Activated CD8-positive, alpha-beta T cell treated with anti-CD3 and anti-CD28 coated beads, Interleukin-2, amount 10 ng/mL, durations not matched to agents 7 days and 5 days (primary cell): ENCODE measurements at regions not wholly inside any gene's neighbourhood (a gene's known extent, or its start where the extent isn't known, plus 50 kb on each side); places are given as distances from the start of the nearest gene placed in this dataset.

ENCODE experiments used
- ATAC-seq: fragments of 150-1000 bp; cut with Tn5 transposase; one replicate; pipeline ENCODE4 v1.10.0; 2021; ENCODE audit warnings: moderate library complexity
- CTCF ChIA-PET: fragments of 350-600 bp; sonication (Branson Sonifier 250); formaldehyde crosslinking; loops from one replicate; lab custom pipeline; 2021; ENCODE audit warnings: antibody characterized with exemption; lab: Charles Lee
- POLR2A ChIA-PET: fragments of 350-600 bp; sonication (Branson Sonifier 250); formaldehyde crosslinking; loops from one replicate; lab custom pipeline; 2021; ENCODE audit warnings: antibody characterized with exemption; lab: Charles Lee
- DNase-seq: peaks from one replicate; pipeline ENCODE4 v3.0.0-alpha.2; 2020
- H3K27ac Mint-ChIP-seq: one replicate; pipeline ENCODE4 v1.8.0; 2021; ENCODE audit warnings: mild to moderate bottlenecking, mixed read lengths
- H3K27me3 Mint-ChIP-seq: one replicate; pipeline ENCODE4 v1.8.0; 2021; ENCODE audit warnings: low read depth, mixed read lengths
- H3K36me3 Mint-ChIP-seq: one replicate; pipeline ENCODE4 v1.8.0; 2021; ENCODE audit warnings: low read depth, mixed read lengths
- H3K4me1 Mint-ChIP-seq: one replicate; pipeline ENCODE4 v1.8.0; 2021; ENCODE audit warnings: low read depth, mixed read lengths
- H3K4me3 Mint-ChIP-seq: one replicate; pipeline ENCODE4 v1.8.0; 2021; ENCODE audit warnings: mild to moderate bottlenecking, mixed read lengths
- H3K9me3 Mint-ChIP-seq: one replicate; pipeline ENCODE4 v1.8.0; 2022; ENCODE audit warnings: mixed read lengths; ENCODE audit not compliant: insufficient read depth

DNA sequence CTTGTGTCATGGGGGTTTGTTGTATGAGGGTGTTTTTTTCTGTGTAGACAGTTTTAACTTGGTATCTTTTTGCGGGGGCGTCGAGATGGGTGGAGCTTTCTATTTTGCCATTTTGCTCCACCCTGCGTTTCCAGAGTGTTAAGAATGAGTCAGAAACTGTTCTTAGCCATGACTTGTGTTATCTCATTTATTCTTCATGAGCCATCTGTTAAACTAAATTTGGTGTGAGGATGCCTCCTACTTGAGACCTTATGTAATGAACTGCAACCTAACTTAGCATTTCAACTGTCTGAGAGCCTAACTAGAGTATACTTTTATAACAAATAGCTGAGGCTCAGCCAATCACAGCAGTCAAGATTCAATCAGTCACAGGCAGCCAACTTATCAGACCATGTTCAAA is 1873.5 kb downstream of the NCAM2 start:
- no peaks in the 10 kb centered on the region for H3K36me3 Mint-ChIP-seq
- no peaks in the 10 kb centered on the region for H3K27me3 Mint-ChIP-seq
- no peak overlapping the region for H3K27ac Mint-ChIP-seq
- H3K9me3 Mint-ChIP-seq = no peaks in the 10 kb centered on the region
- no peak overlapping the region for H3K4me3 Mint-ChIP-seq
- ChIA-PET CTCF (no interaction called here), POLR2A (interaction anchor here (0.6 kb wide), 1 partner anchor 497 kb away, joined by 3 read pairs; no protein-coding TSS in a partner anchor)
- no peak for DNase-seq
- H3K4me1 Mint-ChIP-seq = no peaks in the 10 kb centered on the region
- no peak for ATAC-seq

DNA sequence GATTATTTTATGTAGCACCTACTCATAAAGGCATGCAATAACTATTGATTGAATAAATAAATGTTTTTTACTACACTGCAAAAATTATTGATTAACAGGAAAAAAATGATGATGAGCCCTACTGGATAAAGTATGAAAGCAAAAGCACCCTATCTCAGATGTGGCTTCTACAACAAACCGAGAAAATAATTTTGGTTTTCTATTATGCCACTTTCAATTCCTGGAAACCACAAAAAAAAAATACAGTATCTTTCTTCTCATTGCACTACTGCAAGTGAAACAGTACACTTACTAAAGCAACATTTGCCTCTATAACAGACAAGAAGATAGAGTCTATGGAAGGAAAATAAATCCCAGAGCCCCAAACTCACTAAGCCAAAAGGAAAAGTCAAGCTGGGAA is 1882.4 kb downstream of the NCAM2 start:
- ATAC-seq (no peak), DNase-seq (no peak)
- Mint-ChIP-seq H3K4me3 (no peak overlapping the region), H3K36me3 (no peaks in the 10 kb centered on the region), H3K27me3 (no peaks in the 10 kb centered on the region), H3K27ac (no peak overlapping the region), H3K9me3 (no peaks in the 10 kb centered on the region), H3K4me1 (no peaks in the 10 kb centered on the region)
- ChIA-PET POLR2A (no interaction called here), CTCF (no interaction called here)

DNA sequence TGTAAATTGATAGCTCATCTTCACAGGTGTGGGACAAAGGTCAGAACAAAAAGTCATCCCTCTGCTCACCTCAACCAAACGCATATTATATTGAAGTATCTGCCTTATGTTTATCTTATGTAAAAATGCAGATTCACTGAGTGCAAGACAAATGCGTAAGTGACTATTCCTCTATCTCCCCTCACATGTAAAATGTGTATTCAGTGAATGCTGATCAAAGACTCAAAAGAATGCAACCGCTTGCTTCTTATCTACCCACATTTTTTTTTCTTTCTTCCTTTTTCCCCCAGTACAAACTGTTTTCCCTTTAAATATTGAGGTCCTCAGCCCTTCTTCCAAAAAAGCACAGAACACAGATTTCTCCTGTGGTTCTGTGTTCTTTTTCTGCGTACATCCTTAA is 1882.9 kb downstream of the NCAM2 start:
- no peaks in the 10 kb centered on the region for H3K27me3 Mint-ChIP-seq
- ChIA-PET CTCF (no interaction called here), POLR2A (no interaction called here)
- ATAC-seq (no peak), DNase-seq (no peak)
- no peak overlapping the region for H3K4me3 Mint-ChIP-seq
- H3K4me1 Mint-ChIP-seq = no peaks in the 10 kb centered on the region
- no peaks in the 10 kb centered on the region for H3K9me3 Mint-ChIP-seq
- no peaks in the 10 kb centered on the region for H3K36me3 Mint-ChIP-seq
- H3K27ac Mint-ChIP-seq = no peak overlapping the region

DNA sequence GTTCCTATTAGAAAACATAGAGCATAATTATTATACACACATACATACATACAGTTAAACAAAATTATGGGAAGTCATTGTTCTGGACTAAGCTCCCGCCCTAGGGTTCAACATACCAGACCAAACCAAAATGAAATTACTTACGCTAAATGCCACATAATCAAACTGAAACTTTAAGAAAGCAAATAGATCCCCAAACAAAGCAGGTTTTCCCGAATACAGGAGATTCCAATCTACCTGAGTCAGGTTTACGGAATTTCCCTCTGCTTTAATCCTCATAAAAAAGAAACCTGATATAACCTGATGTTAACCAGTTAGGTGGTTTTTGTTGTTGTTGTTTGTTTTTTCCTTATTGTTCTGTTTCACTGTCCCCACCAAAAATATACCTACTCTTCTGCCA is 1886.9 kb downstream of the NCAM2 start:
- DNase-seq = no peak
- H3K36me3 Mint-ChIP-seq = no peaks in the 10 kb centered on the region
- no peaks in the 10 kb centered on the region for H3K4me1 Mint-ChIP-seq
- ChIA-PET CTCF (no interaction called here), POLR2A (no interaction called here)
- H3K27me3 Mint-ChIP-seq = no peaks in the 10 kb centered on the region
- H3K27ac Mint-ChIP-seq = no peak overlapping the region
- no peak for ATAC-seq
- no peak overlapping the region for H3K4me3 Mint-ChIP-seq
- no peaks in the 10 kb centered on the region for H3K9me3 Mint-ChIP-seq

DNA sequence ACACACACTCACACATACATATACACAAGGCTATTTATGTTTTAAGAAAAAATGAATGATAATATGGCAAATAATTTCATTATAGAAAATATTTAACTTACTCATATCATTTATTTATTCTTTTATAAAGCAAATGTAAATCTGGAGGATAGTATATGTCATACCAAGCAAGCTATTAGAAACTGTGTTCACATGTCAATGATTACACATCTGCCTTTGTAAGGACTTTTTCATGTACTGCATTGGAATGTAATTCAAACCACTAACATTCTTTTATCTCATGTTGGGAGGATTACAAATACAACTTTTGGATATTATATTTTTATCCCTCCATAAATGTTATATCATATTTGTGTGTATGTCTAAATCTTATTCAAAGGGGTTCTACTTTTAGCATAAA is 1887.4 kb downstream of the NCAM2 start:
- Mint-ChIP-seq H3K27me3 (no peaks in the 10 kb centered on the region), H3K9me3 (no peaks in the 10 kb centered on the region), H3K36me3 (no peaks in the 10 kb centered on the region), H3K4me3 (no peak overlapping the region), H3K4me1 (no peaks in the 10 kb centered on the region), H3K27ac (no peak overlapping the region)
- ChIA-PET CTCF (no interaction called here), POLR2A (no interaction called here)
- DNase-seq = no peak
- no peak for ATAC-seq

DNA sequence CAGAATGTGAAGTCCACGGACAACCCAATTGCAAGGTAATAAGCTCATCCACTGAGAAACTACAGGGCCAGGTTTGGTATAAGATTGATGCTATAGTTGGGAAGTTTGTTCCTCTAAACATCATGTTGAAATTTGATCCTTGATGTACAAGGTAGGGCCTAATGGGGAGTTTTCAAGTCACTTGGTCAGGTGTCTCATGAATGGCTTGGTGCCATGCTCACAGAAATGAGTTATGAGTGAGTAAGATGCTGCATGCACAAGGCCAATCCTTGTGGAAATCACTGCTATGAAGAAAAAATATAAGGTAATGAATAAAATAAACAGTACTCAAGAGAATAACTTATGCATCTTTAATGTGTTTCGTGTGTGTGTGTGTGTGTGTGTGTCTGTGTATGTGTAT is 1891.2 kb downstream of the NCAM2 start:
- Mint-ChIP-seq H3K4me1 (no peaks in the 10 kb centered on the region), H3K36me3 (no peaks in the 10 kb centered on the region), H3K9me3 (no peaks in the 10 kb centered on the region), H3K27ac (no peak overlapping the region), H3K4me3 (no peak overlapping the region), H3K27me3 (no peaks in the 10 kb centered on the region)
- CTCF ChIA-PET = no interaction called here
- ATAC-seq = no peak
- POLR2A ChIA-PET = no interaction called here
- no peak for DNase-seq

DNA sequence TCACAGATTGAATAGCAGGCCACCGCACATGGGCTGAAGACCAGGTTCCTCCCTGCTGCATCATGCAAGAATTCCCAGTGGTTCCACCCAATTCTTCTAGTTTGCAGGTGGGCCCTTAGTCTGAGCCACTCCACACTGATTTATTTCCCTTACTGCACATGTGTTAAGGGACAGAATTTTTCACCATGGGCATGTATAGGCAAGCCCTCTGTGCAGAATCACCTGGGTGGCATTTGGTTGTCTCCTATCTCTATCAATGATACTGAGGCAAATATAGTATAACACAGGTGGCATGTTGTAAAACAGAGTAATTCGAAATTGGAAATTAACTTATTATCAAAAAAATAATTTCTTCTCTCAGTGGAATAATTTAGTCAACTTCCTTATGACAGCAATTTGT is 1892.4 kb downstream of the NCAM2 start:
- ChIA-PET POLR2A (no interaction called here), CTCF (no interaction called here)
- no peak for DNase-seq
- Mint-ChIP-seq H3K4me1 (no peaks in the 10 kb centered on the region), H3K36me3 (no peaks in the 10 kb centered on the region), H3K4me3 (no peak overlapping the region), H3K9me3 (no peaks in the 10 kb centered on the region), H3K27me3 (no peaks in the 10 kb centered on the region), H3K27ac (no peak overlapping the region)
- no peak for ATAC-seq

DNA sequence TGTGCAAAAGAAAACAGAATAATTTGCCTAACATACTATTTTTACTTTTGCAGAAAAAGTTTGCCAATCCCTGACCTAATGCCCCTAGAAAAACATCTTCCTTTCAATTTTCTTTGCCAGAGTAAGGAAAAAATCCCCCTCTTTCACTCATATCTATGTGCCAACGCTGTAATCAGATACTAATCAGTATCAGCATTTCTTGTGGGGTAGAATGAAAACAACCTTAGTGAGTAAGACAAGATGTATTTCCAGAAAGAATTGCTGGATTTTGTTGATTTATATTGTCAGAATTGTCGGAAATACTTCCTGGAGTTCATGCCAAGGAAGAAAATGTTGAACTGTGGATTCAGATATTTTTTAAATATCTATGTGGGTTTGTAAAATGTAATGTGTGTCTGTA is 1893.8 kb downstream of the NCAM2 start:
- Mint-ChIP-seq H3K9me3 (no peaks in the 10 kb centered on the region), H3K36me3 (no peaks in the 10 kb centered on the region), H3K27me3 (no peaks in the 10 kb centered on the region), H3K27ac (no peak overlapping the region), H3K4me1 (no peaks in the 10 kb centered on the region), H3K4me3 (no peak overlapping the region)
- ATAC-seq = no peak
- no peak for DNase-seq
- CTCF ChIA-PET = no interaction called here
- POLR2A ChIA-PET = no interaction called here

DNA sequence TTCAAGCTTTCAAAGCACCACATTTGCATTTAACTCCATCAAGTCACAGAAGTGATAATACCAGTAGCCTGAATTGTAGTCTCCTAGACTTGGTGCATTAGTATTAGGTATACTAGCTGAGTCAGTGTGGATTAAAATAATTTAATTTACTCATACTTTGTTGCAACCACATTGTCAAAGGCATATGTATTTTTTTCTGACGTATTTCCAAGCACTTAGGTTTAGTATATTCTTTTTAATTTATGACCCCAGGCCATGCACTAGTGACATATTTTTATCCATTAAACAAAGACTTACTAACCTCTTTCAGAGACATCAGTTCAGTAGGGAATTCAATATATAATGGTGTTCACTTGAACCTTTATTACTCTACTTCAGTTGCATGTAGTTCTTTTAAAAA is 1894.5 kb downstream of the NCAM2 start:
- no peak overlapping the region for H3K4me3 Mint-ChIP-seq
- H3K4me1 Mint-ChIP-seq = no peaks in the 10 kb centered on the region
- H3K27ac Mint-ChIP-seq = no peak overlapping the region
- ChIA-PET CTCF (no interaction called here), POLR2A (no interaction called here)
- no peaks in the 10 kb centered on the region for H3K9me3 Mint-ChIP-seq
- DNase-seq (no peak), ATAC-seq (no peak)
- no peaks in the 10 kb centered on the region for H3K27me3 Mint-ChIP-seq
- no peaks in the 10 kb centered on the region for H3K36me3 Mint-ChIP-seq

DNA sequence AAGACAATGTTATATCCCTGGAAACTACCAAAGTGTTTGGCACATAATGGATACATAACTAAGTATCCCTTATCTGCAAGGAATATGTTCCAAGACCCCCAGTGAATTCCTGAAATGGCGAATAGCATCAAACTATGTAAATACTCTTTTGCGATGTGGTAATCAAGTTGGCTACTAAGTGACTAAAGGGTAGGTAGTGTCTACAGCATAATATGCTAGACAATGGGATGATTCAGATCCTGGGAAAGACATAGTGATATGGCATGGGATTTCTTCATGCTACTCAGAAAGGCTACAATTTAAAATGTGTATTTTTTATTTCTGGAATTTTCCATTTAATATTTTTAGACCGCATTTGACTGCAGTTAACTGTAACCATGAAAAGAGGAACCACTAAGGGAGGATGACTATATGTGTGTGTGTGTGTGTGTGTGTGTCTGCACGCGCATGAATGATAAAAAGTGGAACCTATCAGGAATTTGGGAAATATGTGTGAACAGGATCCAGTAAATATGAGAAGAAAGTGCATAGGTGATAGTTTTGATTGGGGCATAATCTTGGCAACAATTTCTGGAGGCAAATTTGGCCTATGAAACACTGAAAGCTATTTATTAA is 1899.9 kb downstream of the NCAM2 start:
- ChIA-PET CTCF (no interaction called here), POLR2A (no interaction called here)
- H3K27ac Mint-ChIP-seq = no peak overlapping the region

DNA sequence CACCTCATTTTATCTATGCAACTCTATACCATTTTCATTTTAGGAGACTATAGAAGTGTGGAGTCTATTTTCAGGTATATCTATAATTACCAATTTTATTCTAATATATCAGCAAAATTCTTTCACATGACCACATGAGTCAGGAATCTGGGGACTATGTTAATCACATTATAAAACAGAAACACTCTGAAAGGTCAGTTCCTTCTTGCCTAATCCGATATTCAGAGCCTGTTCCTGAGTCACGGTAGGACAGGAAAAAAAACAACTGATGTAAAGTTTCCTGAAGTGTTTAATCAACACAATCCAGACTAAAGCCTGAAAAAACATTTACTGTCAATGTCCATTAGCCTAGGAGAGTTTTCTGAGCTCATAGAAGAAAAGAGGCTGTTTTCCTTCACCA is 1902.3 kb downstream of the NCAM2 start:
- H3K4me1 Mint-ChIP-seq = no peaks in the 10 kb centered on the region
- no peak overlapping the region for H3K4me3 Mint-ChIP-seq
- H3K27ac Mint-ChIP-seq = no peak overlapping the region
- no peaks in the 10 kb centered on the region for H3K27me3 Mint-ChIP-seq
- POLR2A ChIA-PET = no interaction called here
- H3K36me3 Mint-ChIP-seq = no peaks in the 10 kb centered on the region
- CTCF ChIA-PET = no interaction called here
- ATAC-seq (no peak), DNase-seq (no peak)
- no peaks in the 10 kb centered on the region for H3K9me3 Mint-ChIP-seq

More for the DNA sequence above, 1899.9 kb downstream of the NCAM2 start:
- H3K4me3 Mint-ChIP-seq = no peak overlapping the region
- no peak for ATAC-seq
- no peaks in the 10 kb centered on the region for H3K36me3 Mint-ChIP-seq
- H3K4me1 Mint-ChIP-seq = no peaks in the 10 kb centered on the region
- H3K27me3 Mint-ChIP-seq = no peaks in the 10 kb centered on the region
- no peak for DNase-seq
- no peaks in the 10 kb centered on the region for H3K9me3 Mint-ChIP-seq

DNA sequence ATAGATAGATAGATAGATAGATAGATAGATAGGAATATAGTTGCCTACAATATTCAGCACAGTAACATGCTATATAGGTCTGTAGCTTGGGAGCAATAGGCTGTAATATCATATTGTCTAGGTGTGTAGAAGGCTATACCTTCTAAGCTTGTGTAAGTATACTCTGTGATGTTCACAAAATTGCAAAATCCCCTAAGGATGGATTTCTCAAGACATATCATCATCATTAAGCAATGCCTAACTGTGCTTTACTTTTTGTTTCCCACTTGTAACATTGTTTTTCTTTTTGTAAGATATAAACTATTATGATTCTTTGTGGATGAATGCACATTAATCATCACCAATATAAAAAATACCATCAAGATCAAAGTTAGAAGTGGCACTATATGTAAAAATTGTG is 1905.6 kb downstream of the NCAM2 start:
- H3K27me3 Mint-ChIP-seq = no peaks in the 10 kb centered on the region
- ATAC-seq (no peak), DNase-seq (no peak)
- no peak overlapping the region for H3K27ac Mint-ChIP-seq
- no peaks in the 10 kb centered on the region for H3K4me1 Mint-ChIP-seq
- H3K4me3 Mint-ChIP-seq = no peak overlapping the region
- no peaks in the 10 kb centered on the region for H3K9me3 Mint-ChIP-seq
- ChIA-PET POLR2A (no interaction called here), CTCF (no interaction called here)
- no peaks in the 10 kb centered on the region for H3K36me3 Mint-ChIP-seq

DNA sequence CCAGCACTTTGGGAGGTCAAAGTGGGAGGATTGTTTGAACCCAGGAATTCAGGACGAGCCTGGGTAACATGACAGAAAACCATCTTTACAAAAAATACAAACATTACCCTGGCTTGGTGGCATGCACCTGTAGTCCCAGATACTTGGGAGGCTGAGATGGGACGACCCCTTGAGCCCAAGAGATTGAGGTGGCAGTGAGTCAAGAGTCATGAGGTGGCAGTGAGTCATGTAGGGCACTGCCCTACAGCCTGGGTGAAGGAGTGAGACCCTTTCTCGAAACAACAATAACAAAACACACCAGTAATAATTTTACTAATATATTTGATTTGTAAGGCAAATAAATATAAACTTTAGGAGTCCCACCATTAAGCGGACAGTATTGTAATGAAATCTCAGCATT is 1906.2 kb downstream of the NCAM2 start:
- CTCF ChIA-PET = no interaction called here

More for the DNA sequence above, 1906.2 kb downstream of the NCAM2 start:
- H3K9me3 Mint-ChIP-seq = no peaks in the 10 kb centered on the region
- no peaks in the 10 kb centered on the region for H3K4me1 Mint-ChIP-seq
- H3K27me3 Mint-ChIP-seq = no peaks in the 10 kb centered on the region
- no peak overlapping the region for H3K4me3 Mint-ChIP-seq
- no peaks in the 10 kb centered on the region for H3K36me3 Mint-ChIP-seq
- ATAC-seq (no peak), DNase-seq (no peak)
- POLR2A ChIA-PET = no interaction called here
- H3K27ac Mint-ChIP-seq = no peak overlapping the region
